Esophagus muscularis mucosa (tissue), 3 donors: ENCODE measurements at regions not wholly inside any gene's neighbourhood (a gene's known extent, or its start where the extent isn't known, plus 50 kb on each side); places are given as distances from the start of the nearest gene placed in this dataset.

Experiments used
- POLR2A ChIP-seq: fragments of 450-650 bp; IDR thresholded peaks from one replicate; pipeline ENCODE4 v1.6.1; 2017; ENCODE audit warnings: antibody characterized with exemption, moderate library complexity, mild to moderate bottlenecking, low read depth
- POLR2AphosphoS5 ChIP-seq, 2 donors: sonication (generic); formaldehyde crosslinking; IDR thresholded peaks; one replicate each; pipeline ENCODE4 v1.6.1; 2017; ENCODE audit warnings: antibody characterized with exemption in 2 of 2
- TF ChIP-seq, protein P1 (sequence below), 3 experiments: fragments of 200-600 bp in 2 of 3; fragments of 450-650 bp in 1 of 3; sonication (generic) in 2 of 3; IDR thresholded peaks; one replicate each; pipeline ENCODE4 v1.5.1; 2017 to 2019; ENCODE audit warnings: antibody characterized with exemption in 3 of 3, mild to moderate bottlenecking in 2 of 3, moderate library complexity in 1 of 3

DNA sequence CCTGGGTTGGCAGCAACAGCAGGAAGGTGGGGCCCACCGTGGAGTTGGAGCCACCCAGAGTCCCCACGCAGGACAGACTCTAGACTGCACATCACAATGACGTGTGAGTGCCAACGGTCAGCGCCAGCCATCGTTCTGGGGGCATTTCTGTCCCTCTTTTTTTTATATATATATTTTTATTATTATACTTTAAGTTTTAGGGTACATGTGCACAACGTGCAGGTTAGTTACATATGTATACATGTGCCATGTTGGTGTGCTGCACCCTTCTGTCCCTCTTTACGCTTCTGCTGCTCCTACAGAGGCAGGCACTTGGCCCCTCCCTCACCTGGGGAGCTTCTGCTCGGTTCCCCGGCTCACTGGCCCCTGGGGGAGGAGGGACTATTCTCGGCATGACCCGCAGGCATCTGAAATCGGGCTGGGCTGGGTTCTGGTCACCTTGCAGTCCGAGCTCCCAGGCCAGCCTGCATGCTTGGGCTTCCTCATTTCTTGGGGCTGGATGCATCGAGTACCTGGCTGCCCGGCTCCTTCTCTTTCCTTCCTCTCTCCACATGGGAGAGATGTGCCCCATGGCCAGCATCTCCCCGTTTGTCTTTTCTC, 787.4 kb downstream of the TBC1D22A start:
- TF ChIP-seq POLR2A (no peak), POLR2AphosphoS5 (IDR thresholded peaks at IDR 0.05) (no peak)
- TF ChIP-seq, protein P1, sequence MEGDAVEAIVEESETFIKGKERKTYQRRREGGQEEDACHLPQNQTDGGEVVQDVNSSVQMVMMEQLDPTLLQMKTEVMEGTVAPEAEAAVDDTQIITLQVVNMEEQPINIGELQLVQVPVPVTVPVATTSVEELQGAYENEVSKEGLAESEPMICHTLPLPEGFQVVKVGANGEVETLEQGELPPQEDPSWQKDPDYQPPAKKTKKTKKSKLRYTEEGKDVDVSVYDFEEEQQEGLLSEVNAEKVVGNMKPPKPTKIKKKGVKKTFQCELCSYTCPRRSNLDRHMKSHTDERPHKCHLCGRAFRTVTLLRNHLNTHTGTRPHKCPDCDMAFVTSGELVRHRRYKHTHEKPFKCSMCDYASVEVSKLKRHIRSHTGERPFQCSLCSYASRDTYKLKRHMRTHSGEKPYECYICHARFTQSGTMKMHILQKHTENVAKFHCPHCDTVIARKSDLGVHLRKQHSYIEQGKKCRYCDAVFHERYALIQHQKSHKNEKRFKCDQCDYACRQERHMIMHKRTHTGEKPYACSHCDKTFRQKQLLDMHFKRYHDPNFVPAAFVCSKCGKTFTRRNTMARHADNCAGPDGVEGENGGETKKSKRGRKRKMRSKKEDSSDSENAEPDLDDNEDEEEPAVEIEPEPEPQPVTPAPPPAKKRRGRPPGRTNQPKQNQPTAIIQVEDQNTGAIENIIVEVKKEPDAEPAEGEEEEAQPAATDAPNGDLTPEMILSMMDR (IDR thresholded peaks at IDR 0.05): no peak
